Hepatocyte (in vitro differentiated cells): ENCODE measurements at regions not wholly inside any gene's neighbourhood (a gene's known extent, or its start where the extent isn't known, plus 50 kb on each side); places are given as distances from the start of the nearest gene placed in this dataset.

ENCODE experiments used
- DNase-seq: peaks from one replicate; pipeline ENCODE4 v3.0.0-alpha.2; 2016; ENCODE audit warnings: low spot score
- H2AFZ ChIP-seq: fragments of 200-600 bp; sonication (generic); 2 replicates; pipeline ENCODE4 v1.6.0; 2016; ENCODE audit warnings: antibody characterized with exemption, mild to moderate bottlenecking
- H3K27ac ChIP-seq: fragments of 200-600 bp; sonication (generic); 2 replicates; pipeline ENCODE4 v1.5.1; 2016; ENCODE audit warnings: mild to moderate bottlenecking
- H3K27me3 ChIP-seq: fragments of 200-600 bp; sonication (generic); 2 replicates; pipeline ENCODE4 v1.6.1; 2016
- H3K36me3 ChIP-seq: fragments of 200-600 bp; sonication (generic); replicated peaks from 2 replicates; pipeline ENCODE4 v1.5.1; 2016; ENCODE audit warnings: low read depth; ENCODE audit not compliant: insufficient read depth
- H3K4me1 ChIP-seq: fragments of 200-600 bp; sonication (generic); 2 replicates; pipeline ENCODE4 v1.5.1; 2016; ENCODE audit warnings: mild to moderate bottlenecking, moderate library complexity; ENCODE audit not compliant: insufficient read depth
- H3K4me2 ChIP-seq: fragments of 200-600 bp; sonication (generic); 2 replicates; pipeline ENCODE4 v1.6.0; 2016
- H3K4me3 ChIP-seq: fragments of 200-600 bp; sonication (generic); 2 replicates; pipeline ENCODE4 v1.5.1; 2016; ENCODE audit warnings: mild to moderate bottlenecking
- H3K79me2 ChIP-seq: fragments of 200-600 bp; sonication (generic); 2 replicates; pipeline ENCODE4 v1.6.0; 2017; ENCODE audit warnings: mild to moderate bottlenecking
- H3K9me2 ChIP-seq: fragments of 200-600 bp; sonication (generic); replicated peaks from 2 replicates; pipeline ENCODE4 v1.6.0; 2017; ENCODE audit warnings: mild to moderate bottlenecking; ENCODE audit not compliant: insufficient read depth
- H3K9me3 ChIP-seq: fragments of 200-600 bp; sonication (generic); 2 replicates; pipeline ENCODE4 v1.5.1; 2016; ENCODE audit warnings: low read depth, mild to moderate bottlenecking
- H4K20me1 ChIP-seq: fragments of 200-600 bp; sonication (generic); 2 replicates; pipeline ENCODE4 v1.6.0; 2016; ENCODE audit warnings: mild to moderate bottlenecking; ENCODE audit not compliant: insufficient read depth, poor library complexity, severe bottlenecking
- CTCF ChIP-seq: fragments of 200-600 bp; sonication (generic); IDR thresholded peaks from 2 replicates; pipeline ENCODE4 v1.5.1; 2016; ENCODE audit warnings: antibody characterized with exemption, mild to moderate bottlenecking; ENCODE audit not compliant: poor library complexity
- EZH2 ChIP-seq: fragments of 200-600 bp; sonication (generic); IDR thresholded peaks from 2 replicates; pipeline ENCODE4 v1.6.1; 2016; ENCODE audit warnings: antibody characterized with exemption, mild to moderate bottlenecking, borderline replicate concordance
- EZH2phosphoT487 ChIP-seq: fragments of 200-600 bp; sonication (generic); IDR thresholded peaks from one replicate; pipeline ENCODE4 v1.6.1; 2018; ENCODE audit warnings: antibody characterized with exemption, mild to moderate bottlenecking, low read depth, moderate library complexity; ENCODE audit not compliant: unreplicated experiment, severe bottlenecking
- WGBS: methylation state at CpG from one replicate; pipeline ENCODE4 v1.1.6; 2016; ENCODE audit warnings: low lambda C conversion rate; ENCODE audit errors: missing lambda C conversion rate; 5-methylcytosine and 5-hydroxymethylcytosine counted together

GRCh38 chr2:134074619-134075018 lies 179.3 kb upstream of the MGAT5 start:
- H3K4me2 ChIP-seq: no peak overlapping the region
- H3K36me3 ChIP-seq: no peaks in the 10 kb centered on the region
- no peaks in the 10 kb centered on the region for H3K79me2 ChIP-seq
- no peaks in the 10 kb centered on the region for H3K4me1 ChIP-seq
- 72% methylated on average over 7 of the region's 7 CpGs for WGBS
- no peak for TF ChIP-seq EZH2phosphoT487
- H3K27me3 ChIP-seq: no peaks in the 10 kb centered on the region
- no peak overlapping the region for H3K27ac ChIP-seq
- no peak overlapping the region for H3K4me3 ChIP-seq
- no peak for DNase-seq
- H3K9me3 ChIP-seq: no peaks in the 10 kb centered on the region
- no peak overlapping the region for H2AFZ ChIP-seq
- H3K9me2 ChIP-seq: no peaks in the 10 kb centered on the region
- H4K20me1 ChIP-seq: no peaks in the 10 kb centered on the region

- H3K27ac ChIP-seq: no peak overlapping the region
- no peaks in the 10 kb centered on the region for H4K20me1 ChIP-seq
- H3K4me1 ChIP-seq: no peaks in the 10 kb centered on the region
- H3K9me3 ChIP-seq: no peaks in the 10 kb centered on the region
- H3K4me2 ChIP-seq: no peak overlapping the region
- TF ChIP-seq EZH2phosphoT487: no peak
- TF ChIP-seq EZH2: no peak
- TF ChIP-seq CTCF: no peak
- no peaks in the 10 kb centered on the region for H3K36me3 ChIP-seq
- no peaks in the 10 kb centered on the region for H3K79me2 ChIP-seq
- no peak overlapping the region for H2AFZ ChIP-seq
- no peak for DNase-seq
- WGBS: 97% methylated on average over 4 of the region's 4 CpGs
- H3K27me3 ChIP-seq: no peaks in the 10 kb centered on the region
- no peak overlapping the region for H3K4me3 ChIP-seq
- no peaks in the 10 kb centered on the region for H3K9me2 ChIP-seq
Observed at GRCh38 chr2:134075204-134075603, 178.7 kb upstream of the MGAT5 start.

GRCh38 chr2:134078354-134078753 lies 175.5 kb upstream of the MGAT5 start:
- no peak for DNase-seq
- Histone ChIP-seq H3K4me2 (no peak overlapping the region), H3K4me1 (no peaks in the 10 kb centered on the region), H3K9me2 (no peaks in the 10 kb centered on the region), H3K27ac (no peak overlapping the region), H3K4me3 (no peak overlapping the region), H3K79me2 (no peaks in the 10 kb centered on the region), H3K27me3 (no peaks in the 10 kb centered on the region), H4K20me1 (no peaks in the 10 kb centered on the region), H3K9me3 (no peaks in the 10 kb centered on the region), H3K36me3 (no peaks in the 10 kb centered on the region), H2AFZ (no peak overlapping the region)
- no peak for TF ChIP-seq EZH2phosphoT487
- TF ChIP-seq CTCF: no peak
- WGBS: 48% methylated on average over 1 of the region's 1 CpG

- 98% methylated on average over 4 of the region's 4 CpGs for WGBS
- Histone ChIP-seq H3K9me3 (no peaks in the 10 kb centered on the region), H4K20me1 (no peaks in the 10 kb centered on the region), H3K9me2 (no peaks in the 10 kb centered on the region), H2AFZ (no peak overlapping the region), H3K79me2 (no peaks in the 10 kb centered on the region), H3K4me3 (no peak overlapping the region), H3K4me1 (no peaks in the 10 kb centered on the region), H3K36me3 (no peaks in the 10 kb centered on the region), H3K27me3 (no peaks in the 10 kb centered on the region), H3K27ac (no peak overlapping the region), H3K4me2 (no peak overlapping the region)
- TF ChIP-seq EZH2 (no peak), EZH2phosphoT487 (no peak), CTCF (no peak)
- DNase-seq: no peak
Observed at GRCh38 chr2:134079373-134079772, 174.5 kb upstream of the MGAT5 start.
